Mesenchymal stem cell (in vitro differentiated cells and primary cell): ENCODE measurements at regions not wholly inside any gene's neighbourhood (a gene's known extent, or its start where the extent isn't known, plus 50 kb on each side); places are given as distances from the start of the nearest gene placed in this dataset.

Experiments used
- DNase-seq: peaks from one replicate; pipeline ENCODE4 v3.0.0-alpha.2; 2013
- H2AFZ ChIP-seq: one replicate; pipeline ENCODE4 v1.6.1; 2013; ENCODE audit warnings: low read depth, mild to moderate bottlenecking, control low read depth, inconsistent platforms, low read length, moderate library complexity
- H2AK5ac ChIP-seq: 2 replicates; pipeline ENCODE4 v1.6.1; 2013; ENCODE audit warnings: low read length, moderate library complexity, mild to moderate bottlenecking, inconsistent platforms; ENCODE audit not compliant: severe bottlenecking
- H2BK120ac ChIP-seq: one replicate; pipeline ENCODE4 v1.6.1; 2013; ENCODE audit warnings: low read depth, mild to moderate bottlenecking, inconsistent platforms, low read length, moderate library complexity
- H2BK12ac ChIP-seq, 2 experiments: one replicate each; pipeline ENCODE4 v1.6.1; 2013; ENCODE audit warnings: inconsistent platforms in 2 of 2, low read length in 2 of 2, mild to moderate bottlenecking in 2 of 2, moderate library complexity in 2 of 2, control low read depth in 1 of 2
- H2BK15ac ChIP-seq: one replicate; pipeline ENCODE4 v1.6.1; 2013; ENCODE audit warnings: mild to moderate bottlenecking, low read depth, inconsistent platforms; ENCODE audit not compliant: poor library complexity, severe bottlenecking
- H2BK5ac ChIP-seq: 2 replicates; pipeline ENCODE4 v1.6.1; 2013; ENCODE audit warnings: low read depth, mild to moderate bottlenecking, low read length, control low read depth, inconsistent platforms; ENCODE audit not compliant: poor library complexity, severe bottlenecking
- H3K14ac ChIP-seq, 2 experiments: one replicate each; pipeline ENCODE4 v1.6.1; 2013; ENCODE audit warnings: inconsistent platforms in 2 of 2, low read length in 2 of 2, control low read depth in 1 of 2, mild to moderate bottlenecking in 1 of 2, moderate library complexity in 1 of 2
- H3K18ac ChIP-seq, 2 experiments: one replicate each; pipeline ENCODE4 v1.6.1; 2013; ENCODE audit warnings: inconsistent platforms in 2 of 2, low read length in 2 of 2, control low read depth in 1 of 2, low read depth in 1 of 2, mild to moderate bottlenecking in 1 of 2
- H3K23ac ChIP-seq, 2 experiments: one replicate each; pipeline ENCODE4 v1.6.1; 2013; ENCODE audit warnings: inconsistent platforms in 2 of 2, low read length in 2 of 2, mild to moderate bottlenecking in 2 of 2, moderate library complexity in 2 of 2, control low read depth in 1 of 2
- H3K27ac ChIP-seq: 2 replicates; pipeline ENCODE4 v1.5.1; 2013; ENCODE audit warnings: mild to moderate bottlenecking, moderate library complexity, low read length, control low read depth, inconsistent platforms; ENCODE audit not compliant: poor library complexity, severe bottlenecking
- H3K27me3 ChIP-seq, 2 experiments: 2 replicates each; pipeline versions ENCODE4 v1.6.1 to v1.7.0; 2013; ENCODE audit warnings: low read length in 2 of 2, mild to moderate bottlenecking in 2 of 2, moderate library complexity in 2 of 2, control low read depth in 1 of 2, inconsistent platforms in 1 of 2; ENCODE audit not compliant: control insufficient read depth in 1 of 2, insufficient read depth in 1 of 2
- H3K36me3 ChIP-seq, 2 experiments: 2 replicates each; pipeline versions ENCODE4 v1.6.1 to v1.7.0; 2013; ENCODE audit warnings: low read length in 2 of 2, control low read depth in 1 of 2, inconsistent platforms in 1 of 2, low read depth in 1 of 2, mild to moderate bottlenecking in 1 of 2; ENCODE audit not compliant: insufficient read depth in 2 of 2, control insufficient read depth in 1 of 2
- H3K4ac ChIP-seq, 2 experiments: one replicate each; pipeline ENCODE4 v1.6.1; 2013; ENCODE audit warnings: inconsistent platforms in 2 of 2, low read length in 2 of 2, mild to moderate bottlenecking in 2 of 2, moderate library complexity in 2 of 2, control low read depth in 1 of 2, low read depth in 1 of 2
- H3K4me1 ChIP-seq: 2 replicates; pipeline ENCODE4 v1.6.1; 2013; ENCODE audit warnings: low read depth, low read length, control low read depth; ENCODE audit not compliant: control insufficient read depth, insufficient read depth
- H3K4me2 ChIP-seq: 2 replicates; pipeline ENCODE4 v1.6.1; 2013; ENCODE audit warnings: low read length, mild to moderate bottlenecking, inconsistent platforms; ENCODE audit not compliant: poor library complexity, severe bottlenecking
- H3K4me3 ChIP-seq, 2 experiments: 2 replicates each; pipeline versions ENCODE4 v1.5.1 to v1.7.0; 2013; ENCODE audit warnings: low read length in 2 of 2, mild to moderate bottlenecking in 2 of 2, control low read depth in 1 of 2, low read depth in 1 of 2; ENCODE audit not compliant: insufficient read depth in 1 of 2
- H3K79me1 ChIP-seq: replicated peaks from 2 replicates; pipeline ENCODE4 v1.6.1; 2013; ENCODE audit warnings: mild to moderate bottlenecking, control low read depth, low read length, inconsistent platforms; ENCODE audit not compliant: poor library complexity, severe bottlenecking
- H3K9ac ChIP-seq: 2 replicates; pipeline ENCODE4 v1.7.0; 2013; ENCODE audit warnings: mild to moderate bottlenecking, low read length, moderate library complexity
- H3K9me3 ChIP-seq: 2 replicates; pipeline ENCODE4 v1.7.0; 2013; ENCODE audit warnings: mild to moderate bottlenecking, low read length; ENCODE audit not compliant: control insufficient read depth
- H4K8ac ChIP-seq: one replicate; pipeline ENCODE4 v1.6.1; 2013; ENCODE audit warnings: inconsistent platforms, mild to moderate bottlenecking, low read length, moderate library complexity
- H4K91ac ChIP-seq: one replicate; pipeline ENCODE4 v1.6.1; 2013; ENCODE audit warnings: mild to moderate bottlenecking, low read length, inconsistent platforms
- WGBS: methylation state at CpG from one replicate; pipeline ENCODE4 v1.1.7; 2013; ENCODE audit warnings: mixed read lengths; 5-methylcytosine and 5-hydroxymethylcytosine counted together

- Histone ChIP-seq H3K4ac (no peak overlapping the region), H3K27me3 (no peaks in the 10 kb centered on the region), H3K27ac (no peak overlapping the region)
These were observed 173.7 kb upstream of the DOK6 start for GRCh38 chr18:69226971-69227370.

GRCh38 chr18:69230204-69230603, 170.5 kb upstream of the DOK6 start:
- Histone ChIP-seq H3K4me1 (no peaks in the 10 kb centered on the region), H3K27me3 (no peaks in the 10 kb centered on the region), H3K23ac (no peak overlapping the region), H3K27ac (no peak overlapping the region), H3K4ac (no peak overlapping the region), H4K8ac (no peak overlapping the region), H3K4me2 (no peak overlapping the region), H2BK12ac (no peak overlapping the region), H2AFZ (no peak overlapping the region), H3K14ac (no peak overlapping the region), H3K18ac (no peak overlapping the region), H2BK15ac (no peak overlapping the region), H2BK5ac (no peak overlapping the region), H2BK120ac (no peak overlapping the region), H3K9me3 (no peaks in the 10 kb centered on the region), H3K36me3 (no peaks in the 10 kb centered on the region), H3K9ac (no peak overlapping the region), H2AK5ac (no peak overlapping the region), H3K4me3 (no peak overlapping the region), H4K91ac (no peak overlapping the region), H3K79me1 (no peaks in the 10 kb centered on the region)
- DNase-seq = no peak
- 76% methylated on average over 8 of the region's 8 CpGs for WGBS

More at GRCh38 chr18:69226971-69227370, 173.7 kb upstream of the DOK6 start:
- Histone ChIP-seq H2BK5ac (no peak overlapping the region), H3K79me1 (no peaks in the 10 kb centered on the region), H2BK12ac (no peak overlapping the region), H3K4me2 (no peak overlapping the region), H3K14ac (no peak overlapping the region), H4K8ac (no peak overlapping the region), H2AK5ac (no peak overlapping the region), H2AFZ (no peak overlapping the region), H4K91ac (no peak overlapping the region), H2BK120ac (no peak overlapping the region), H3K9me3 (no peaks in the 10 kb centered on the region), H3K9ac (no peak overlapping the region), H2BK15ac (no peak overlapping the region), H3K4me1 (no peaks in the 10 kb centered on the region), H3K4me3 (no peak overlapping the region), H3K36me3 (no peaks in the 10 kb centered on the region), H3K18ac (no peak overlapping the region), H3K23ac (no peak overlapping the region)
- DNase-seq = no peak
- no CpG with 5 or more reads among the region's 1 CpG for WGBS

- Histone ChIP-seq H3K9ac (no peak overlapping the region), H3K4me3 (no peak overlapping the region), H2BK5ac (no peak overlapping the region), H3K4me1 (no peaks in the 10 kb centered on the region), H3K18ac (no peak overlapping the region), H3K27me3 (no peaks in the 10 kb centered on the region), H4K8ac (no peak overlapping the region), H3K79me1 (no peaks in the 10 kb centered on the region), H3K36me3 (no peaks in the 10 kb centered on the region), H3K4ac (no peak overlapping the region), H2BK120ac (no peak overlapping the region), H3K14ac (no peak overlapping the region), H2AK5ac (no peak overlapping the region), H3K9me3 (no peaks in the 10 kb centered on the region), H2BK12ac (no peak overlapping the region), H3K4me2 (no peak overlapping the region), H3K23ac (no peak overlapping the region), H3K27ac (no peak overlapping the region), H4K91ac (no peak overlapping the region), H2AFZ (no peak overlapping the region), H2BK15ac (no peak overlapping the region)
- 93% methylated on average over 3 of the region's 3 CpGs for WGBS
- no peak for DNase-seq
These were observed 167.1 kb upstream of the DOK6 start for GRCh38 chr18:69233465-69234054.

GRCh38 chr18:69239849-69240674, 160.6 kb upstream of the DOK6 start:
- Histone ChIP-seq H2BK12ac (no peak overlapping the region), H3K79me1 (no peaks in the 10 kb centered on the region), H2BK15ac (no peak overlapping the region), H4K91ac (no peak overlapping the region), H3K4me1 (no peaks in the 10 kb centered on the region), H3K4me3 (no peak overlapping the region), H4K8ac (no peak overlapping the region), H3K14ac (no peak overlapping the region), H2AFZ (no peak overlapping the region), H3K4me2 (no peak overlapping the region), H2AK5ac (no peak overlapping the region), H3K9ac (no peak overlapping the region), H3K27me3 (no peaks in the 10 kb centered on the region), H3K18ac (no peak overlapping the region), H3K36me3 (no peaks in the 10 kb centered on the region), H3K9me3 (no peaks in the 10 kb centered on the region), H2BK120ac (no peak overlapping the region), H3K27ac (no peak overlapping the region), H3K23ac (no peak overlapping the region), H2BK5ac (no peak overlapping the region), H3K4ac (no peak overlapping the region)
- no peak for DNase-seq
- no CpG with 5 or more reads among the region's 4 CpGs for WGBS
